Activated T-helper 9 cell treated with anti-CD3 and anti-CD28 coated beads, Interleukin-2, amount 50 U/mL, for 16 hours (primary cell): ENCODE measurements at regions not wholly inside any gene's neighbourhood (a gene's known extent, or its start where the extent isn't known, plus 50 kb on each side); places are given as distances from the start of the nearest gene placed in this dataset.
"Not testable (repeated sequence)": the region's sequence is repeated elsewhere in the genome, so short reads cannot be mapped to it uniquely, and the experiment has no call there.

Experiments
- DNase-seq: peaks from one replicate; pipeline ENCODE4 v3.0.0-alpha.2; 2020; ENCODE audit warnings: low read depth

- no peak for DNase-seq
Observed at GRCh38 chr16:52386694-52387093, 160.2 kb downstream of the TOX3 start.

- DNase-seq: no peak
Observed at GRCh38 chr16:52384378-52384777, 162.6 kb downstream of the TOX3 start.

- DNase-seq: no peak
Observed at GRCh38 chr16:52383640-52384292, 163.2 kb downstream of the TOX3 start.

GRCh38 chr16:52383119-52383518 lies 163.8 kb downstream of the TOX3 start:
- no peak for DNase-seq

GRCh38 chr16:52379551-52379950 lies 167.4 kb downstream of the TOX3 start:
- no peak for DNase-seq

GRCh38 chr16:52376676-52377280 lies 170.2 kb downstream of the TOX3 start:
- DNase-seq: no peak

GRCh38 chr16:52372313-52372712 lies 174.6 kb downstream of the TOX3 start:
- DNase-seq: no peak

GRCh38 chr16:52368859-52369258 lies 178.1 kb downstream of the TOX3 start:
- DNase-seq: no peak

- no peak for DNase-seq
Observed at GRCh38 chr16:52367821-52368220, 179.1 kb downstream of the TOX3 start.

- DNase-seq: no peak
Observed at GRCh38 chr16:52366983-52367382, 180.0 kb downstream of the TOX3 start.

GRCh38 chr16:52364500-52364899 lies 182.4 kb downstream of the TOX3 start:
- no peak for DNase-seq

GRCh38 chr16:52363082-52363481 lies 183.9 kb downstream of the TOX3 start:
- DNase-seq: no peak

GRCh38 chr16:52357711-52358110 lies 189.2 kb downstream of the TOX3 start:
- no peak for DNase-seq

- DNase-seq: no peak
Observed at GRCh38 chr16:52353249-52353648, 193.7 kb downstream of the TOX3 start.

- DNase-seq: no peak
Observed at GRCh38 chr16:52351451-52351850, 195.5 kb downstream of the TOX3 start.

GRCh38 chr16:52350031-52350642 lies 196.8 kb downstream of the TOX3 start:
- DNase-seq: no peak

GRCh38 chr16:52346709-52347108 lies 200.2 kb downstream of the TOX3 start:
- no peak for DNase-seq

GRCh38 chr16:52333673-52334072 lies 213.3 kb downstream of the TOX3 start:
- not testable (repeated sequence) for DNase-seq

GRCh38 chr16:52320930-52321439 lies 226.0 kb downstream of the TOX3 start:
- no peak for DNase-seq

GRCh38 chr16:52318302-52319009 lies 228.5 kb downstream of the TOX3 start:
- no peak for DNase-seq

- DNase-seq: no peak
Observed at GRCh38 chr16:52316241-52316640, 230.7 kb downstream of the TOX3 start.

GRCh38 chr16:52312716-52313115 lies 234.2 kb downstream of the TOX3 start:
- no peak for DNase-seq
